AG04449 (cell line): ENCODE measurements at regions not wholly inside any gene's neighbourhood (a gene's known extent, or its start where the extent isn't known, plus 50 kb on each side); places are given as distances from the start of the nearest gene placed in this dataset.

Experiments
- CTCF ChIA-PET: fragments of 350-600 bp; formaldehyde crosslinking; extraction: SDS; loops from one replicate; lab custom pipeline; 2021; ENCODE audit warnings: antibody characterized with exemption; lab: Yijun Ruan, JAX
- POLR2A ChIA-PET: fragments of 400-600, 350-600 bp; formaldehyde crosslinking; extraction: SDS; loops from one replicate; lab custom pipeline; 2020; ENCODE audit warnings: antibody characterized with exemption, inconsistent platforms; lab: Yijun Ruan, JAX
- DNase-seq: peaks from one replicate; pipeline ENCODE4 v3.0.0-alpha.2; 2010; ENCODE audit warnings: low read depth, low spot score
- H3K4me3 ChIP-seq: 2 replicates; pipeline ENCODE4 v1.5.1; 2011; ENCODE audit warnings: low read depth, mild to moderate bottlenecking, control low read depth, low read length
- CTCF ChIP-seq: IDR thresholded peaks from one replicate; pipeline ENCODE4 v1.5.1; 2011; ENCODE audit warnings: mild to moderate bottlenecking, moderate library complexity, low read length, control low read depth, inconsistent platforms; ENCODE audit not compliant: insufficient read depth; ENCODE audit errors: missing control alignments

DNA sequence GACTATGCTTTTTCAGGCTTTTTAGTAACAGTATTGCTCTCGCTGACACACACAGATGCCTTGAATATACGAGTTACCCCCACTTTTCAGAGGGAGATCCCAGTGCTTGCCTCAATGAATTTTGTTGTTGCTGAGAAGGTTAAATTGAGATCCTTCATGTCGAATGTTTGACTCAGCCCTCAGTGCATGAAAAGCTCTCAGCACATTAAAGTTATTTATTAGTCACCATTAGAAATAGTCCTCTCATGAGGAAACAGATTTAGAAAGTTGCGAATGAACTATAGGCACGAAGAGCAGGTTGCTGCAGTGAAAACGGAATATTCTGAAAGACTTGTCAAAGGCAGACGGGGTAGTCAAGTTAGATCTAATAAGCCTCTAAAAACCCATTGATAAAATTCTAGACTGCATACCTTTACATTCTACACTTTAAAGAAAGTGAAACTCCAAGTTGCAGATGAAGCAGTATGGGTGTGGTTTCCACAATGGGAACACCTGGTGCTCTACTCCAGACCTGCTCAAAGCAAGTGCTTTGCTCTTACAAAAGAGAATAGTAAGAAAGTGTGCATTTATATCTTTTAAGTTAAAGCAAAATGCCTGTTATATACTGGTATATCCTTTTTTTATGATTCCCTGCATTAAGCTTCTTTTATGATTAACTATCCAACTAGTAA is 238.1 kb downstream of the MAF start:
- no peak for DNase-seq
- CTCF ChIA-PET, result no interaction called here
- TF ChIP-seq CTCF, result no peak
- H3K4me3 ChIP-seq, result no peak overlapping the region
- POLR2A ChIA-PET, result no interaction called here

DNA sequence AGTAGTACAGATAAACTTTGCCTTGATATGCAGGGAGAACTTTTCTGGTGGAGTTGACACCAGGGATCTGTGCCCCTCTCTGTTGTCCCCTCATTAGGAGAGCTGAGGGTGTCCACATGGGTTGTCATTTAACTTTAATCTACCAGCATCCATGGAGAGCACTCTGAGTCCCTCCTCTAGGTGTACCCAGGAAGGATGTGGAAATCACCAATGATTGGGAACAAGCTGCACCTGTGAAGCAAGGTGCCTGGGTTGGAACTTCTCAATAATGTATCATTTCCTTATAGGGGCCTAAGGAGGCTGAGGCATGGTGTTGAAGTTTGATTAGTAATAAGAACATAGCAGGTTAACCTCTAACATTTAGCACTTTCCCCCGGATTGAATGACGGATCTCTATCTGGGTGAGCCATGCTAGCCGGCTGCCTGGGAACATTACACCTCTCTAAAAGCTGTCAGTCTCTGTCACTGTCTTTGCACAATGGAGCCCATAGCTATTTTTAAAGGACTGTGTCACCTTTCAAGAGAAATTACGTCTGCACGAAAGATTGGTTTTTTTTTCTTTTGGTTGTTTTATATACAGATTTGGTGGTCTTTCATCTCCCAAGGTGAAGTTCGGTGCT is 239.3 kb downstream of the MAF start:
- CTCF ChIA-PET, result no interaction called here
- no peak overlapping the region for H3K4me3 ChIP-seq
- POLR2A ChIA-PET, result no interaction called here
- no peak for TF ChIP-seq CTCF
- no peak for DNase-seq

DNA sequence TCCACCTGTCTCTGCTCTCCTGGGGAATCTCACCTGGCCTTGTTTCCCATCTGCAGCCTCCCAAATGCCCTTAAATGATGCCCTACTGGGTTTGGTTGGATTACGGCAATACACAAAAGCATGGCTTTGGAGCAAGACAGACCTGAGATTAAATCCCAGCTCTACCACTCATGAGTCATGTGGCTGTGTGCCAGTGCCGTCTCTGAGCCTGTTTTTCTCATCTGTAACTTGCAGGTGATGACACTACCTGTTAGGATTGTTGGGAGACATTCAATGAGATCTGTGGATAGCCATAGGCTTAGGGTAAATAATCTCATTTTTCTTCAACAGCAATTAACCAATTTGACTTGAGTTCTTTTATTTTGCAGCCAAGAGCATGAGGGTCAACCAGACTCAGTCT is 240.3 kb downstream of the MAF start:
- no peak for TF ChIP-seq CTCF
- DNase-seq, result no peak
- CTCF ChIA-PET, result no interaction called here
- POLR2A ChIA-PET, result no interaction called here
- no peak overlapping the region for H3K4me3 ChIP-seq

GRCh38 chr16:79359082-79359481 is 241.5 kb downstream of the MAF start:
- no peak for DNase-seq
- ChIA-PET POLR2A (no interaction called here), CTCF (no interaction called here)
- no peak overlapping the region for H3K4me3 ChIP-seq
- TF ChIP-seq CTCF, result no peak

- DNase-seq, result no peak
- TF ChIP-seq CTCF, result no peak
- CTCF ChIA-PET, result no interaction called here
- POLR2A ChIA-PET, result no interaction called here
- H3K4me3 ChIP-seq, result no peak overlapping the region
These were observed 242.3 kb downstream of the MAF start for GRCh38 chr16:79358188-79358587.

DNA sequence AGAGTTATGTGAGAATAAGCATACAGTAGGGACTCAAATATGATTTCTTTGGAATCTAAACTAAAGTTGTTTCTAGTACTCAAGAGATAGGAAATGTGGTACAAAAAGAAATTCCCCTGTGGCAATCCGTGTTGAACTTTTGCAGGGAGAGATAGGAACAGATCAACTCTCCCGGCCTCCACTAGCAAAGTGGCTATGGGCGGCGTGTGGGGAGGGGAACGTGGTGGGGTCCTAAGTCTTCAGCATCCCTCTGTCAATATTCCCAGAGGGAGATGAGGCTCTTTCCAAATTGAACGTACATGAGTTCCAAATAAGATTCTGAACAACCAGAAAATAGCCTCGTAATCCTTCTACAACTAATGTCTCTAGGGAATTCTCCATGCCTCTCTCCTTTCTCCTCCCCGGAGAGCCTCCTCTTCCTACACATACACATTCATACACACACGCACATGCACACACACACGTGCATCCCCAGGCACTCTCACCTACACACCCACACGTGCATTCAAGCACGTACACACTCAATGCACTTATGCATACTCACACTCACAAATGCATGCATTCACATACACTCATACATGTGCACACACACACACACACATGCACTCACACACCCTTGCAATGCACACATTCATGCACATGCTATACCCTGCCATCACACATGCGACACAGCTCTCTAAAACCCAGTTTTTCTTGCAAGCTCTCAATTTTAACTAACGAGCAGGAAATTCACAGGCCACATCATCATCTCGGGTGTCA is 244.8 kb downstream of the MAF start:
- no peak for TF ChIP-seq CTCF
- DNase-seq, result no peak
- no peak overlapping the region for H3K4me3 ChIP-seq
- CTCF ChIA-PET, result no interaction called here
- POLR2A ChIA-PET, result no interaction called here
